ENCODE measurements at regions not wholly inside any gene's neighbourhood (a gene's known extent, or its start where the extent isn't known, plus 50 kb on each side); places are given as distances from the start of the nearest gene placed in this dataset.

DNA sequence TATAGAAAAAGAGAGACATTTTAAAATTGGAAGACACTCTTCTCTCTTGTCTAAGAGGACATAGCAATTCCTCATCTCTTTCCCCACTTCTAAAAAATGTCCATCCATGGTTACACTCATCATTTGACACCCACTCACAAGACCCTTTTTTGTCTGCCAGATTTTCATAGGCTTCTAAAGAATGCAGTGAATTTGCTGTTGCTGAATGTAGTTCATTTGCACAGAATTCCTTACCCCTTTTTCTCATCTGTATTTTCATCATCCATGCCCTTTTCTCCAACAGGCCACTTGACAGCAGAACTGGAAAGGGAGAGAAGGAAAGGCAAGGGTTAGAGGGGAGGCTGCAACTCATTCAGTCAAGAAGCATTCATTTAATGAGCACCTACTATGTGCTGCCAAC is 128.0 kb downstream of the NUAK1 start:
- no peaks in the 10 kb centered on the region for H3K36me3 ChIP-seq
- H3K9me3 ChIP-seq = no peaks in the 10 kb centered on the region
- intact Hi-C loops (cut with DNase I) = no loop called here
- H3K27me3 ChIP-seq = no peaks in the 10 kb centered on the region
- H3K27ac ChIP-seq = no peak overlapping the region
- H3K4me3 ChIP-seq = no peak overlapping the region
- DNase-seq = no peak
- no peaks in the 10 kb centered on the region for H3K4me1 ChIP-seq (ENCODE audit: insufficient read depth)
- TF ChIP-seq CTCF (IDR thresholded peaks at IDR 0.05) = no peak
- TF ChIP-seq POLR2A (IDR thresholded peaks at IDR 0.05) = no peak
- no peak for TF ChIP-seq EP300 (IDR thresholded peaks at IDR 0.05)

All from ovary (tissue), 7 donors.